Activated naive CD4-positive, alpha-beta T cell treated with Interleukin-2 at 50 U/mL for 16 hours (primary cell): ENCODE measurements at regions not wholly inside any gene's neighbourhood (a gene's known extent, or its start where the extent isn't known, plus 50 kb on each side); places are given as distances from the start of the nearest gene placed in this dataset.

Experiments
- DNase-seq: peaks from one replicate; pipeline ENCODE4 v3.0.0-alpha.2; 2020

GRCh38 chr4:41883988-41884734 is 51.1 kb upstream of the TMEM33 start:
- no peak for DNase-seq

GRCh38 chr4:41882625-41883347 is 52.4 kb upstream of the TMEM33 start:
- peak; percentile 60 for DNase-seq

GRCh38 chr4:41881981-41882624 is 53.1 kb upstream of the TMEM33 start:
- DNase-seq, result no peak

- DNase-seq, result no peak
Measured at GRCh38 chr4:41880840-41881831, 54.1 kb upstream of the TMEM33 start.

- no peak for DNase-seq
Measured at GRCh38 chr4:41880022-41880837, 55.0 kb upstream of the TMEM33 start.

- DNase-seq, result no peak
Measured at GRCh38 chr4:41879552-41879951, 55.7 kb upstream of the TMEM33 start.

GRCh38 chr4:41878991-41879491 is 56.2 kb upstream of the TMEM33 start:
- no peak for DNase-seq

- DNase-seq, result no peak
Measured at GRCh38 chr4:41878170-41878969, 56.9 kb upstream of the TMEM33 start.

- no peak for DNase-seq
Measured at GRCh38 chr4:41877020-41877796, 58.0 kb upstream of the TMEM33 start.

GRCh38 chr4:41874873-41875272 is 60.4 kb upstream of the TMEM33 start:
- no peak for DNase-seq

GRCh38 chr4:41874398-41874797 is 60.8 kb upstream of the TMEM33 start:
- no peak for DNase-seq

GRCh38 chr4:41873380-41874295 is 61.6 kb upstream of the TMEM33 start:
- no peak for DNase-seq

GRCh38 chr4:41870035-41870434 is 65.2 kb upstream of the TMEM33 start:
- DNase-seq, result no peak

GRCh38 chr4:41866799-41867677 is 68.2 kb upstream of the TMEM33 start:
- no peak for DNase-seq

GRCh38 chr4:41865981-41866798 is 69.0 kb upstream of the TMEM33 start:
- no peak for DNase-seq

GRCh38 chr4:41865306-41865980 is 69.8 kb upstream of the TMEM33 start:
- DNase-seq, result no peak
